DMS 273 (cell line): ENCODE measurements at regions not wholly inside any gene's neighbourhood (a gene's known extent, or its start where the extent isn't known, plus 50 kb on each side); places are given as distances from the start of the nearest gene placed in this dataset.

ENCODE experiments used
- DNase-seq: peaks from one replicate; lab custom pipeline; 2025; ENCODE audit not compliant: unreplicated experiment; lab: John Stamatoyannopoulos, UW

DNA sequence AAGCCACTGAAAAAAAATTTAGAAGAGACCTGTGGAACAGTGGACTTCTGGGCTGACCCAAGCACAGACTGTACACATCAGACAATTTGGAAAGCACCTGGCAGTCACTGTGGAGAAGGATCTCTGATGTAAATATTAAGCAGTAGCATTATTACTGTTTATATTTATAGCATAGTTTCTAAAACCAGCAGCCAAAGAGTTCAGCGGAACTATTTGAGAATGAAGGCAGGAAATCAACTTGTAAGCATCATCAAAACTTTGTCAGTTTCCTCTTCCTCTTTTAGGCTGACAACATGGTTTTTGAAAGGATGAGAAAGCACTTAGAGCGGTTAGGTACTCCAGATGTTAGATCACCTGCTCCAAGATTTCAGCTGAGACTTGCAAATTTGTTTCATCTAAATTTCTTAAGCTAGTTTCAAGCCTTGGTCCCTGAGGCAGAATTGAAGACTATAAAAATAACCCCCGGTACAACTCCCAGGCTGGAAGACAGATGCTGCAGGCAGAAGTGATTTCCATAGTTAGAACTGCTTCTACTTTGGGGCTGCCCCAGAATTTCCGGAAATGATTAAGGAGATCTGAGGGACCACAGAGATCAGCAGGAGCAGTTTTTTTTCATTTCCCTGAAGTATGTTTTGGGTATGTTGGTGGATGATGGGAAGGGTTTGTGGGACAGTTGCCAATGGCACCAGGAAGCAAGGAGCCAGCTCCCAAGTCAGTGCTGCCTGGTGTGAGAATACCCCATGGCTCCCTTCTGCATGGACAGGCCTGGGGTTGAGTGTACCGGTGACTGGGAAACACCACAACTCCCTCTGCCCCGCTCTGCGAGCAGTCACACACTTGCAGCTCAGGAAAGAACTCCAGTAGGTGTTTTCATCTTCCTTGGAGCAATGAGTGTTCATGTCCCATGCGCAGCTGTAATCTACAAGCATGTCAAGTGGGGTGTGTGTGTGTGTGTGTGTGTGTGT is 354.5 kb downstream of the NUAK1 start:
- no peak for DNase-seq

GRCh38 chr12:105793421-105793820 is 345.3 kb downstream of the NUAK1 start:
- DNase-seq = no peak

- DNase-seq = no peak
These were observed 340.4 kb downstream of the NUAK1 start for GRCh38 chr12:105798256-105798845.

GRCh38 chr12:105799103-105799502 is 339.7 kb downstream of the NUAK1 start:
- no peak for DNase-seq

GRCh38 chr12:105801351-105801750 is 337.4 kb downstream of the NUAK1 start:
- no peak for DNase-seq

DNA sequence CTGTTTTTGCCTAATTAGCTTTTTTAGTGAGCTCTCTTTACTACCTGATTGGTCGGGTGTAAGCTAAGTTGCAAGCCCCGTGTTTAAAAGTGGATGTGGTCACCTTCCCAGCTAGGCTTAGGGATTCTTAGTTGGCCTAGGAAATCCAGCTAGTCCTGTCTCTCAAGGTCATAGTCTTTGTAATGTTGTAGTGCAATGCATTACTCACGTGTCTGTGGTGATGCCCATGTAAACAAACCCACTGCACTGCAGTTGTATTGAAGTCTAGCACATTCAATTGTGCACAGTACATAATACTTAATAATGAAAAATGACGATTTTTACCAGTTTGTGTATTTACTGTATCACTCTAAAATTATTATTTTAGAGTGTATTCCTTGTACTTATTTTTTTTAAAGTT is 335.5 kb downstream of the NUAK1 start:
- no peak for DNase-seq

DNA sequence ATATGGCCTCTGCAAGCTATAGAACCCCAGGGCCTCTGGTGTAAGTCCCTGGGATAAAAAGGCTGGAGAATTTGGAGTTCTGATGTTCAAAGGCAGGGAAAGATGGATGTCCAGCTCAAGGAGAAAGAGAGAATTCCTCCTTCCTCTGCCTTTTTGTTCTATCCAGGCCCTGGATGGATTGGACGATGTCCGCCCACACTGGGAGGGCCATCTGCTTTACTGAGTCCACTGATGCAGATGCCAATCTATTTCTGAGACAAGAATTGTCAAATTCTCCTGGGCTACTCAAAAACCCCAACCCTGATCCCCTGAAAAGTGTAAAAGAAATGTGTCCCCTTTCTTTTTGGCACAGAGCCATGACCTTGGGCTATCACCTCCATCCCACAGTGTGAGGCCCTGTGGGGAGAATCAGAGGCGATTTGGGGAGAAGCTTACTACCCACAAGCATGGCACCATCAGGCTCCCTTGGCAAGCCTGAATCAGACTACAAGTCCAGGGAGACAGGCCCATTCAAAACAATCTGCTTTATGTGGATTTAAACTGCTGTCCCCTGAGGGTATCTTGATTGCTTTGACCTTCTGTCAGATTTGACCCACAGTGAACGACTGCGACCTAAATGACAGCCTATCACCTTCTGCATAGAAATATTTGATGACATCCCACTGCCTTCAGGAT is 334.0 kb downstream of the NUAK1 start:
- DNase-seq = peak; percentile 8

DNA sequence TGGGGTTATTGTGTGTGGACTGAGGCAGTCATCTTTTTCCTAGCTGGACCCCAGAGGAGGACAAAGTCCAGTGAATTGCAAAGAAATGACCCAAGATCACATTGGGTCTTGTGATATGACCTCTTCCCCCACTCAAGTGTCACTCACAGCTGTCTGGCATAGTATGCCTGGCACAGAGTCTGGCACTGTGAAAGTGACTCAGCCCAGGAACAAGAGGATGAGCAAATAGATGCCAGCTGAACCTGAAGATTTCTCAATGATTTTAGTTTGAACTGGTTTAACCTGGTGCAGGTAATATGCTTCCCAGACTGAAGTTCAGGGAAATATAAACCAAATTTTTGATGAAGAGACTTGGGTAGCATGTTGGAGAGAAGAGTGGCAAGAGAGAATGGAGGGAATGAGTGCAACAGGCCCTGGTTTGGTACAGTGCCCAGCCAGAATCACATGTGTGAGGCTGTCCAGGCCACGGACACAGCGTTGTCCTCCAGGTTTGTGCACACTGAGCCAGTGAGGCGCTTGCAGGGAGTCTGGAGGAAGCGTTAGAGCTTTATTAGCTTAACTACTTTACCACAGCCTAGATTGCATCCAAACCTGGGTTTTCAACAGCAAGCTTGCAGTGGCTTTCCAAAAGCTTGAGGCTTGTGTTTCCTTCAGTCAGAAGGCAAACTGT is 332.9 kb downstream of the NUAK1 start:
- DNase-seq = no peak

GRCh38 chr12:105806400-105806770 is 332.4 kb downstream of the NUAK1 start:
- no peak for DNase-seq

GRCh38 chr12:105812366-105812765 is 326.4 kb downstream of the NUAK1 start:
- DNase-seq = no peak

- DNase-seq = no peak
These were observed 325.6 kb downstream of the NUAK1 start for GRCh38 chr12:105813201-105813600.

DNA sequence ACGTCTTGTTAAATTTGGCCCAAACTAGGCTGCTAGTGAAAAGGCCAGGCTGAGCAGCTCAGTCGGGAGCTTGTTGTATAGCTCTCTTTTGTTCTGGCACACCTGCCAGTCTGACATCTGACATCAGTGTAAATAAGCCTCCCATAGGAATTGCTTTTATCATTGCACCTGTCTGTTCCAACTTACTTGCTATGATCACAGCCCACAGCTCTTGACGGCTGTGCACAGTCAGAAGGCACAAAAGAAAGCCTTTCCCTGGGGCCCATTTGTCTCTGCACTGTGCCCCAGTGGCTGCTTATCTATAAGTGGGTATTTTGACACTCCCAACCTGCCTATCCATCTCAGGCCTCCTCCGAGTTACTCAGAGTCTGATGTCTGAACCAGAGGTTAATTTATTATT is 324.5 kb downstream of the NUAK1 start:
- peak; percentile 6 for DNase-seq

DNA sequence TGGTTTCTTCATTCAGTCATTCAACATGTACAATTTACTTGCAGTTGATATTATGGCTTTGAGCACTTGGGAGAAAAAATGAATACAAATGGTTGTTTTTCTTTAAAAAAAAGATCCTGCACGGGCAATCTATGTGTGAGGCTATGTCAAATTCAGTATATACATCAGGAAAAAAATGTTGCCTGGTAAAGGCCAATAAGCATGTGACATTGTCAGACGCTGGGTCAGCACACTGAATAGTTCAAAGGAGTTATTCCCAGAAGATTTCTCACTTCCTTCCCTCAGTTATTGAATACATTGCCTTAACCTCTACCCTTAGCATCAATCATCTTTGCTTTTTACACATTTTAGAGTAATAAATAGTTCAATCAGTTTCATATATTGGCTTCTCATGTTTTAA is 319.2 kb downstream of the NUAK1 start:
- no peak for DNase-seq

DNA sequence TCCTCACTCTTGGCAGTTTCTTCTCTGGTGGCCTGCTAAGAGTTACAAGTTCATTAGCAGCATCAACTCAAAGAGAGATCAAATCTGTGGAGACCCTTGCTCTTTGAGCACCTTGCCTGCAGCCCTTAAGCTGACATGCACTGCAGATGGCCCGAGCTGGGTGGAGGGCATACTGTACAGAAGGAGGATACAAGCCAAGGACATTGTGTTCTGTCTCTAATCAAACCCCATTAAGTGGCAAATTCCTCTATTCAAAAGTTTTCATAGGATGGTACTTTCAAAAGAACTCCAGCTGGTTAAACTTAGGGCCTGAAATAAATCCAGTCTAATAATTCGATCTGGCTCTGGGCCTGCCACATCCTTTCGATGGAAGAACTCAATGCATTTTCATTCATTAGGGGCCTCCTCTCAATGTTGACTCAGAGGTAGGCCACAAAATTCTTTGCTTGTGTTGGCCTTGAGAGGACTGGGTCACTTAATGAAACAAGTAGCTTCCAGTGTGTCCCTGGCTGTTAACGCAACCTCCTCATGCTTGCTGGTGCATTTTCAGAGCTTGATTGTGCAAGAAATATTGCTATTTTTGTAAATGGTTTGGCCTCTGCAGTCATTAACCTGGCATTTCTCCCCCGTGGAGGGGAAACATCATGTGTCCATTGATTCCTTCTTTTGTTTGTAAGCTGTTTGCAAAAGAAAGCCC is 318.2 kb downstream of the NUAK1 start:
- no peak for DNase-seq

- no peak for DNase-seq
These were observed 316.3 kb downstream of the NUAK1 start for GRCh38 chr12:105822131-105823105.

GRCh38 chr12:105823810-105824209 is 314.9 kb downstream of the NUAK1 start:
- DNase-seq = peak; percentile 8

- no peak for DNase-seq
These were observed 313.6 kb downstream of the NUAK1 start for GRCh38 chr12:105825141-105825540.

DNA sequence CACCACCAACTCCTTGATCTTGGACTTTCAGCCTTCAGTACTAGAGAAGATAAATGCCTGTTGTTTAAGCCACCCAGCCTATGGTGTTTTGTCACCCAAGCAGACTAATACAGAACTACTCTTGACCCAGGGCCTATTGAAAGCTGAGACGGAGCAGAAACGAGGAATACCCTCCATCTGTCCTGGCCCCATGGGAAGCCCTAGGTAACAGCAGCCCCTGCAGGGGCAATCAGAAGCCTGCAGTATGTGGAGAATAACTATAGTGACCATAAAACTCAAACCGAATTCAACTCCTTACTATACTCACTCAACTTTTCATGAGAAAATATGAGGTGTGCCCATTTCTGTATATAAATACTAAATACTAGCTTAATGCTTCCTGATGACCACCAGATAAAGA is 307.4 kb downstream of the NUAK1 start:
- DNase-seq = peak; percentile 72

DNA sequence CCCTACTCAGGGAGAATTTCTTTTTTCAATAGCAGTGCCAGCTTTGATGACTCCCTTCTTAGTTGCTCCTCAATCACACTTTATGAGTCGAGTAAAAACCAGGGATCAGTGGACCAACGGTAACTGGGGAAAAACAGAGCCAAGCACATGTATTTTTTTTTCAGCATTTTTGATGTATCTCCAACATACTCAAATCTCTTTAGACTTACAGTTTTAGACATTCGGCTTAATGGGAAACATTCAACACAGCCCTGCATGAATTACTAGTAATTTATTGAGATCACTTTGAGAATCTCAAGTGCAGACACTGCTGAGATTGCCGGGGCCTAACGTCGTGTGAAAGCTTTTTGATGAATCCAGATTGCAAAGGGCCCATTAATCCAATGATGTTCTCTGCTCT is 306.7 kb downstream of the NUAK1 start:
- DNase-seq = no peak

- no peak for DNase-seq
These were observed 305.9 kb downstream of the NUAK1 start for GRCh38 chr12:105832806-105833205.
